ENCODE measurements at regions not wholly inside any gene's neighbourhood (a gene's known extent, or its start where the extent isn't known, plus 50 kb on each side); places are given as distances from the start of the nearest gene placed in this dataset.
"Not testable (repeated sequence)": the region's sequence is repeated elsewhere in the genome, so short reads cannot be mapped to it uniquely, and the experiment has no call there.

DNA sequence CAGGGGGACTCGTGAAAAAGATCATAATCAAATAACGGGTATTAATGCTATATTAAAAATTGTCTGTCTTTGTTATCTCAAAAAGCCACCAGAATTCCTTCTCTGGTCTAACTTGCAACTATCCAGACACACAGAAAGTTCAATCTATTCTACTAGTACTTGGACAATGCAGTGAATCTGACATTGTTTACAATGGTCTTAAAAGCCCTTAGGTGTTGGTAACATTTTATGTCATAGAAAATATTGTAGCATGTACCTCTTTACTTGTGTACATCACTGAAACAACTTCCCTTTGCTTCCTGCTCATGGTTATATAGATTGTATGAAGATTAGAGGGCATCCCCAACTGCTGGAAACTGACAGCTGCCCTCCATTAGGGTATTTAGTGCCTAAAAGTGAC is 71.1 kb upstream of the PPP3CA start:
- WGBS, 2 donors (ENCODE audit: low coverage in 1 of 2) = 43 to 58% methylated on average over 2 of the region's 2 CpGs
- no peak overlapping the region for H3K4me3 ChIP-seq
- TF ChIP-seq EP300 (IDR thresholded peaks at IDR 0.05) = no peak
- TF ChIP-seq POLR2AphosphoS5 (IDR thresholded peaks at IDR 0.05) = no peak

DNA sequence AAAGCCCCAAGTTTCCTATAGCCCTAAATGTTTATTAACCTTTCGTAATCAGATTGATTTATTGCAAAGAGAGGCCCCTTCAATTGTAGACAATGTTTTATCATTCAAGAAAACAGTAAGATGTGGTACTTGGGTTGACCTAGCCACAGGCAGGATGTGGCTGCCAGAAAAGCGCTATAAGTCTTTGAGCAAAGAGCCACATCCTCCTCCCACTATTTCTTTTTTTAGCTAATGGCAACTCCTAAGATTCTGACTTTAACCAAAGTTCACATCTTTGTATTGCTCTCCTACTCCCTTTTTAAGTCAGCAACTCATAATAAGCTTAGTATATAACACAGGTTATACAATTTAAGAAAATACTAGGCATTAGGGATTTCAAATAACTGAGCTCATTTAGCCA is 70.7 kb upstream of the PPP3CA start:
- 78 to 79% methylated on average over 2 of the region's 2 CpGs for WGBS, 2 donors (ENCODE audit: low coverage in 1 of 2)
- no peaks in the 10 kb centered on the region for H3K36me3 ChIP-seq
- H3K27ac ChIP-seq = no peak overlapping the region
- no peak for ATAC-seq
- H3K27me3 ChIP-seq = no peaks in the 10 kb centered on the region
- no peaks in the 10 kb centered on the region for H3K9me3 ChIP-seq
- no peak overlapping the region for H3K4me3 ChIP-seq
- no peaks in the 10 kb centered on the region for H3K4me1 ChIP-seq
- TF ChIP-seq POLR2A (IDR thresholded peaks at IDR 0.05) (no peak), EP300 (IDR thresholded peaks at IDR 0.05) (no peak), POLR2AphosphoS5 (IDR thresholded peaks at IDR 0.05) (no peak)
- TF ChIP-seq, protein P1, sequence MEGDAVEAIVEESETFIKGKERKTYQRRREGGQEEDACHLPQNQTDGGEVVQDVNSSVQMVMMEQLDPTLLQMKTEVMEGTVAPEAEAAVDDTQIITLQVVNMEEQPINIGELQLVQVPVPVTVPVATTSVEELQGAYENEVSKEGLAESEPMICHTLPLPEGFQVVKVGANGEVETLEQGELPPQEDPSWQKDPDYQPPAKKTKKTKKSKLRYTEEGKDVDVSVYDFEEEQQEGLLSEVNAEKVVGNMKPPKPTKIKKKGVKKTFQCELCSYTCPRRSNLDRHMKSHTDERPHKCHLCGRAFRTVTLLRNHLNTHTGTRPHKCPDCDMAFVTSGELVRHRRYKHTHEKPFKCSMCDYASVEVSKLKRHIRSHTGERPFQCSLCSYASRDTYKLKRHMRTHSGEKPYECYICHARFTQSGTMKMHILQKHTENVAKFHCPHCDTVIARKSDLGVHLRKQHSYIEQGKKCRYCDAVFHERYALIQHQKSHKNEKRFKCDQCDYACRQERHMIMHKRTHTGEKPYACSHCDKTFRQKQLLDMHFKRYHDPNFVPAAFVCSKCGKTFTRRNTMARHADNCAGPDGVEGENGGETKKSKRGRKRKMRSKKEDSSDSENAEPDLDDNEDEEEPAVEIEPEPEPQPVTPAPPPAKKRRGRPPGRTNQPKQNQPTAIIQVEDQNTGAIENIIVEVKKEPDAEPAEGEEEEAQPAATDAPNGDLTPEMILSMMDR (IDR thresholded peaks at IDR 0.05) = no peak

More for the DNA sequence above, 71.1 kb upstream of the PPP3CA start:
- no peaks in the 10 kb centered on the region for H3K36me3 ChIP-seq
- no peaks in the 10 kb centered on the region for H3K9me3 ChIP-seq
- H3K27me3 ChIP-seq = no peaks in the 10 kb centered on the region
- H3K4me1 ChIP-seq = no peaks in the 10 kb centered on the region
- no peak for ATAC-seq
- no peak overlapping the region for H3K27ac ChIP-seq

DNA sequence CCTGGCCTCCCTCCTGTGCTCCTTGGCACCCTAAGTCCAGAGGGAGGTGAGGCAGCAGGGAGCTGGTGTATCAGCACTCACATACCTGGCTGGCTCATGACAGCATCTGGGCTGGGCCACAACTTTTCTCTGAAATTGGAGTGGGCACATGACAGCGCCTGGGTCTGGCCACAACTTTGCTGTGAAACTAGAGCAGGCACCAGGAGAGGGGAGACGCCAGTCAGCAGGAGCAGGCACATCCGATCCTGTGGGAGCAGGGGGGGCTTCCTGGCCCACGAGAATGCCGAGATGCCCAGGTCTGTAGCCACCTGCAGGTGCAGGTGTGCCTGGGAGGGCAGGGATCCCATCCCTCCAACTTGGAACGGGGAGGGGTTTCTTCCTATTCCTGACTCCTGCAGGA is 69.7 kb upstream of the PPP3CA start:
- 100% methylated on average over 1 of the region's 6 CpGs; no CpG with 5 or more reads in 1 of the 2 donors for WGBS, 2 donors (ENCODE audit: low coverage in 1 of 2)
- Histone ChIP-seq H3K27ac (no peak overlapping the region), H3K4me3 (no peak overlapping the region), H3K9me3 (no peaks in the 10 kb centered on the region), H3K36me3 (no peaks in the 10 kb centered on the region), H3K4me1 (no peaks in the 10 kb centered on the region), H3K27me3 (no peaks in the 10 kb centered on the region)
- TF ChIP-seq EP300 (IDR thresholded peaks at IDR 0.05) (no peak), POLR2A (IDR thresholded peaks at IDR 0.05) (no peak), POLR2AphosphoS5 (IDR thresholded peaks at IDR 0.05) (no peak)
- TF ChIP-seq, protein P1 (IDR thresholded peaks at IDR 0.05) = no peak
- no peak for ATAC-seq

DNA sequence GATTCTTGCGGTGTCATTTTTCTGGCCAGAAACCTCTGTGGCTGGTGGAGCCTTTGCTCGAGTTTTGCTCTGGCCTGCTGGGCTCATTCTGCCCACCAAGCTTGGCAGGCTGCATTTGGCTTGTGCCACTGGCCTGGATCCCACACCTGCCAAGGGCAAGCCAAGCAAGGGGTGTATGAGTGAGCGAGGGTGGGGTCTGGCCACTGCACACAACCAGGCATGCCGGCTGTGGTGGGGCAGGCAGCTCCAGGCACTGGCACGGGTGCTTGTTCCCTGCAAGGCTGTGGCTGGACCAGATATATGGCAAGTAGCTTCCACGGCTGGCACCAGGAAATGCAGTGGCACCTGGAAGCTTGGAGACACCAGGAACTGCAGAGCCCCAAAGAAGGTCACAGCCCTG is 68.6 kb upstream of the PPP3CA start:
- no peaks in the 10 kb centered on the region for H3K27me3 ChIP-seq
- TF ChIP-seq EP300 (IDR thresholded peaks at IDR 0.05) = no peak
- TF ChIP-seq, protein P1 (IDR thresholded peaks at IDR 0.05) = no peak
- TF ChIP-seq POLR2AphosphoS5 (IDR thresholded peaks at IDR 0.05) = no peak
- TF ChIP-seq POLR2A (IDR thresholded peaks at IDR 0.05) = no peak

DNA sequence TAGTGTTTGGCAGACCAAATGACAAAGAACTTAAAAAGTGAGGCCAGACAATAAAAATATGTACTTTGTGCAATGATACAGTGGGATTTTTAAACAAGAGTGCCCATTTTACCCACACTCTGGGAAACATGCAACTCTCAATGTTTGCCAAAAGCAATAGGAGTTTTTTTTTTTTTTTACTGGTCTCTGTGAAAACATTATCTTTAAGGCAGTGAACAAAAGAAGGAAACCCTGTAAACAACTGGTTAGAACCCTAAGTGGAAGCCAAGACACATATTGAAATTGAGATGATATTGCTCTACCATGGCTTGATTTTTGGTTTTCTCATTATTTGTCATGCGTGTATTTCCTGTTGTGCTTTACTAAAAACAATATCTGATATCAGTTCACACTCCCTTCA is 67.2 kb upstream of the PPP3CA start:
- no peak for ATAC-seq
- 94% methylated on average over 1 of the region's 1 CpG; no CpG with 5 or more reads in 1 of the 2 donors for WGBS, 2 donors (ENCODE audit: low coverage in 1 of 2)
- no peaks in the 10 kb centered on the region for H3K9me3 ChIP-seq
- no peak overlapping the region for H3K4me3 ChIP-seq
- no peaks in the 10 kb centered on the region for H3K36me3 ChIP-seq
- no peaks in the 10 kb centered on the region for H3K27me3 ChIP-seq
- no peak overlapping the region for H3K27ac ChIP-seq
- no peak for TF ChIP-seq POLR2A (IDR thresholded peaks at IDR 0.05)
- no peak for TF ChIP-seq EP300 (IDR thresholded peaks at IDR 0.05)
- H3K4me1 ChIP-seq = no peaks in the 10 kb centered on the region

More for the DNA sequence above, 68.6 kb upstream of the PPP3CA start:
- Histone ChIP-seq H3K36me3 (no peaks in the 10 kb centered on the region), H3K9me3 (no peaks in the 10 kb centered on the region), H3K27ac (no peak overlapping the region), H3K4me3 (no peak overlapping the region), H3K4me1 (no peaks in the 10 kb centered on the region)
- ATAC-seq = no peak
- 60 to 90% methylated on average over 2 of the region's 6 CpGs for WGBS, 2 donors (ENCODE audit: low coverage in 1 of 2)

DNA sequence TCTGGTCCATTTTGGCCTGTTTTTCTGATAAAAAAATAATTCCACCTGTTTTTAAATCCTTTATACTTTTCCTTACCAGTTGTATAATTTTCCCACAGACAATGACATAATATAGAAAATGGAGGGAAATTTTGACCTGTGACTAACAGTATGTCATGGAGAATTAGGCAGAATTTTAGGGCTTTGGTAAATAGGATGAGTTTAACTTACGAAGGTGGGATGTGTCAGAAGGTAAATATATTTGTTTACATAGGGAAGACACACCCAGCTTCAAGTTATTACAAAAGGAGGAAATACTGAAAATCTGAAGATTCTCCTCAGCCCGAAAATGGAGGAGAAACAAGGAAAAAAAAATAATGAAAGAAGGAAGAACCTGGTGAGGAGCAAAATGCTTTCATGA is 64.6 kb upstream of the PPP3CA start:
- Histone ChIP-seq H3K9me3 (no peaks in the 10 kb centered on the region), H3K36me3 (no peaks in the 10 kb centered on the region), H3K27me3 (no peaks in the 10 kb centered on the region), H3K4me3 (no peak overlapping the region), H3K27ac (no peak overlapping the region), H3K4me1 (no peaks in the 10 kb centered on the region)
- no peak for ATAC-seq
- 61 to 94% methylated on average over 2 of the region's 2 CpGs for WGBS, 2 donors (ENCODE audit: low coverage in 1 of 2)
- TF ChIP-seq EP300 (IDR thresholded peaks at IDR 0.05) = no peak
- no peak for TF ChIP-seq POLR2AphosphoS5 (IDR thresholded peaks at IDR 0.05)
- TF ChIP-seq, protein P1 (IDR thresholded peaks at IDR 0.05) = no peak
- TF ChIP-seq POLR2A (IDR thresholded peaks at IDR 0.05) = no peak

DNA sequence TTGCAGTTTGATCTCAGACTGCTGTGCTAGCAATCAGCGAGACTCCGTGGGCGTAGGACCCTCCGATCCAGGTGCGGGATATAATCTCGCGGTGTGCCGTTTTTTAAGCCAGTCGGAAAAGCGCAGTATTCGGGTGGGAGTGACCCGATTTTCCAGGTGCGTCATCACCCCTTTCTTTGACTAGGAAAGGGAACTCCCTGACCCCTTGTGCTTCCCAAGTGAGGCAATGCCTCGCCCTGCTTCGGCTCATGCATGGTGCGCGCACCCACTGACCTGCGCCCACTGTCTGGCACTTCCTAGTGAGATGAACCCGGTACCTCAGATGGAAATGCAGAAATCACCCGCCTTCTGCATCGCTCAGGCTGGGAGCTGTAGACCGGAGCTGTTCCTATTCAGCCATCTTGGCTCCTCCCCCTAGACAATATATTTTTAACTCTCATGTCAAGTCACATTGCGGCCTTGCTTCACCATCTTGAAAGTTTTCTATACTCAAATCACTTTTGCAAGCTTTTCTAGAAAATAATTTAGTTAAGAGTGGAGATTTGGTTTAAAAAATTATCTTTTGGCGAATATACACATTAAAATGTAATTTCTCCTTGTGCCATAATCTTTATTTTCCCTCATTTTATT is 64.1 kb upstream of the PPP3CA start:
- H3K9me3 ChIP-seq, H3K27me3 ChIP-seq, H3K36me3 ChIP-seq, H3K4me1 ChIP-seq, H3K4me3 ChIP-seq, ATAC-seq, H3K27ac ChIP-seq: not testable (repeated sequence)
- 94 to 99% methylated on average over 1 to 5 of the region's 24 CpGs for WGBS, 2 donors (ENCODE audit: low coverage in 1 of 2)

Data from gastroesophageal sphincter (tissue), 4 donors.